ENCODE measurements at regions not wholly inside any gene's neighbourhood (a gene's known extent, or its start where the extent isn't known, plus 50 kb on each side); places are given as distances from the start of the nearest gene placed in this dataset.

DNA sequence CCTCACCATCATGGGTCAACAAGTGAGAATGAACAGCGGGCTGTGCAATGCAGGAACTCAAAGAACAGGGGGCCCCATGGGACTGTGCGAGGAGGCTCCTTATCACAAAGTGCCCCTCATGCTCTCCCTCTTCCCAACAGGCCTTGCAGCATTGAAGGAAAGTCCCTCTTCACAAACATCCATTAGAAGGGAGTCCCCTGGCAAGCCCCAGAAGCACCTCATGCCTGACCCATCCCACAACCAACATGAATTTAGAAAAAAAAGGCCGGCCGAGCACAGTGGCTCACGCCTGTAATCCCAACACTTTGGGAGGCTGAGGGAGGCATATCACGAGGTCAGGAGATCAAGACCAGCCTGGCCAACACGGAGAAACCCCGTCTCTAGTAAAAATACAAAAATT lies 122.6 kb upstream of the FSTL4 start:
- TF ChIP-seq TAF1 (IDR thresholded peaks at IDR 0.05; ENCODE audit: low read depth) (no peak), EP300 (IDR thresholded peaks at IDR 0.05; ENCODE audit: borderline replicate concordance) (no peak), TCF12 (IDR thresholded peaks at IDR 0.05; ENCODE audit: low read depth) (no peak), CREB1 (IDR thresholded peaks at IDR 0.05; ENCODE audit: low read depth) (no peak), CEBPB (IDR thresholded peaks at IDR 0.05) (no peak), YY1 (IDR thresholded peaks at IDR 0.05; ENCODE audit: low read depth) (no peak), EGR1 (IDR thresholded peaks at IDR 0.05) (no peak), TEAD4 (IDR thresholded peaks at IDR 0.05) (no peak), RAD21 (IDR thresholded peaks at IDR 0.05; ENCODE audit: low read depth) (no peak), NFIC (IDR thresholded peaks at IDR 0.05) (no peak)
- TF ChIP-seq, protein P1, sequence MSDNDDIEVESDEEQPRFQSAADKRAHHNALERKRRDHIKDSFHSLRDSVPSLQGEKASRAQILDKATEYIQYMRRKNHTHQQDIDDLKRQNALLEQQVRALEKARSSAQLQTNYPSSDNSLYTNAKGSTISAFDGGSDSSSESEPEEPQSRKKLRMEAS (IDR thresholded peaks at IDR 0.05): no peak
- TF ChIP-seq, protein P2, sequence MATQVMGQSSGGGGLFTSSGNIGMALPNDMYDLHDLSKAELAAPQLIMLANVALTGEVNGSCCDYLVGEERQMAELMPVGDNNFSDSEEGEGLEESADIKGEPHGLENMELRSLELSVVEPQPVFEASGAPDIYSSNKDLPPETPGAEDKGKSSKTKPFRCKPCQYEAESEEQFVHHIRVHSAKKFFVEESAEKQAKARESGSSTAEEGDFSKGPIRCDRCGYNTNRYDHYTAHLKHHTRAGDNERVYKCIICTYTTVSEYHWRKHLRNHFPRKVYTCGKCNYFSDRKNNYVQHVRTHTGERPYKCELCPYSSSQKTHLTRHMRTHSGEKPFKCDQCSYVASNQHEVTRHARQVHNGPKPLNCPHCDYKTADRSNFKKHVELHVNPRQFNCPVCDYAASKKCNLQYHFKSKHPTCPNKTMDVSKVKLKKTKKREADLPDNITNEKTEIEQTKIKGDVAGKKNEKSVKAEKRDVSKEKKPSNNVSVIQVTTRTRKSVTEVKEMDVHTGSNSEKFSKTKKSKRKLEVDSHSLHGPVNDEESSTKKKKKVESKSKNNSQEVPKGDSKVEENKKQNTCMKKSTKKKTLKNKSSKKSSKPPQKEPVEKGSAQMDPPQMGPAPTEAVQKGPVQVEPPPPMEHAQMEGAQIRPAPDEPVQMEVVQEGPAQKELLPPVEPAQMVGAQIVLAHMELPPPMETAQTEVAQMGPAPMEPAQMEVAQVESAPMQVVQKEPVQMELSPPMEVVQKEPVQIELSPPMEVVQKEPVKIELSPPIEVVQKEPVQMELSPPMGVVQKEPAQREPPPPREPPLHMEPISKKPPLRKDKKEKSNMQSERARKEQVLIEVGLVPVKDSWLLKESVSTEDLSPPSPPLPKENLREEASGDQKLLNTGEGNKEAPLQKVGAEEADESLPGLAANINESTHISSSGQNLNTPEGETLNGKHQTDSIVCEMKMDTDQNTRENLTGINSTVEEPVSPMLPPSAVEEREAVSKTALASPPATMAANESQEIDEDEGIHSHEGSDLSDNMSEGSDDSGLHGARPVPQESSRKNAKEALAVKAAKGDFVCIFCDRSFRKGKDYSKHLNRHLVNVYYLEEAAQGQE (IDR thresholded peaks at IDR 0.05; ENCODE audit: low read depth): no peak
